HG03354 (cell line): ENCODE measurements at regions not wholly inside any gene's neighbourhood (a gene's known extent, or its start where the extent isn't known, plus 50 kb on each side); places are given as distances from the start of the nearest gene placed in this dataset.
"Not testable (repeated sequence)": the region's sequence is repeated elsewhere in the genome, so short reads cannot be mapped to it uniquely, and the experiment has no call there.

ENCODE experiments used
- ATAC-seq: cut with Tn5 transposase; IDR thresholded peaks from one replicate; pipeline ENCODE4 v1.9.1; 2021; ENCODE audit warnings: mild to moderate bottlenecking; ENCODE audit not compliant: unreplicated experiment, poor library complexity, severe bottlenecking

- no peak for ATAC-seq
These were observed 175.3 kb downstream of the SMC2 start for GRCh38 chr9:104269374-104269773.

GRCh38 chr9:104269996-104270963 is 176.2 kb downstream of the SMC2 start:
- ATAC-seq, result no peak

- no peak for ATAC-seq
These were observed 182.7 kb downstream of the SMC2 start for GRCh38 chr9:104276709-104277245.

GRCh38 chr9:104278929-104279496 is 184.9 kb downstream of the SMC2 start:
- no peak for ATAC-seq

- no peak for ATAC-seq
These were observed 185.5 kb downstream of the SMC2 start for GRCh38 chr9:104279535-104280177.

- ATAC-seq, result no peak
These were observed 186.1 kb downstream of the SMC2 start for GRCh38 chr9:104280178-104280560.

- ATAC-seq, result no peak
These were observed 186.6 kb downstream of the SMC2 start for GRCh38 chr9:104280711-104281110.

- ATAC-seq, result no peak
These were observed 192.1 kb downstream of the SMC2 start for GRCh38 chr9:104286187-104286586.

- ATAC-seq, result no peak
These were observed 192.7 kb downstream of the SMC2 start for GRCh38 chr9:104286799-104287198.

- ATAC-seq, result no peak
These were observed 193.3 kb downstream of the SMC2 start for GRCh38 chr9:104287253-104287878.

GRCh38 chr9:104293877-104294276 is 199.8 kb downstream of the SMC2 start:
- ATAC-seq, result no peak

- no peak for ATAC-seq
These were observed 203.9 kb upstream of the OR13F1 start for GRCh38 chr9:104300124-104300523.

- no peak for ATAC-seq
These were observed 202.3 kb upstream of the OR13F1 start for GRCh38 chr9:104301755-104302154.

GRCh38 chr9:104302775-104303174 is 201.3 kb upstream of the OR13F1 start:
- no peak for ATAC-seq

GRCh38 chr9:104304925-104305324 is 199.1 kb upstream of the OR13F1 start:
- ATAC-seq, result no peak

- no peak for ATAC-seq
These were observed 190.5 kb upstream of the OR13F1 start for GRCh38 chr9:104313396-104314110.

- ATAC-seq, result not testable (repeated sequence)
These were observed 187.7 kb upstream of the OR13F1 start for GRCh38 chr9:104316201-104317009.

GRCh38 chr9:104319198-104319597 is 184.9 kb upstream of the OR13F1 start:
- no peak for ATAC-seq

- ATAC-seq, result no peak
These were observed 184.4 kb upstream of the OR13F1 start for GRCh38 chr9:104319685-104320084.
